ENCODE measurements at regions not wholly inside any gene's neighbourhood (a gene's known extent, or its start where the extent isn't known, plus 50 kb on each side); places are given as distances from the start of the nearest gene placed in this dataset.

GRCh38 chr4:92112805-92113204 lies 191.0 kb upstream of the GRID2 start:
- TF ChIP-seq CTCF (IDR thresholded peaks at IDR 0.05) = no peak
- no peak for TF ChIP-seq ZFX (IDR thresholded peaks at IDR 0.05; ENCODE audit: borderline replicate concordance)

Data from 22Rv1 (cell line).